Keratinocyte (primary cell): ENCODE measurements at regions not wholly inside any gene's neighbourhood (a gene's known extent, or its start where the extent isn't known, plus 50 kb on each side); places are given as distances from the start of the nearest gene placed in this dataset.

Source experiments
- DNase-seq: peaks from one replicate; pipeline ENCODE4 v3.0.0-alpha.2; 2011; ENCODE audit warnings: low read depth, missing footprints, low spot score
- FAIRE-seq: peaks from 2 replicates; lab custom pipeline; 2011; peaks lifted over from hg19 to GRCh38; lab: Jason Lieb, UNC
- H2AFZ ChIP-seq: 2 replicates; pipeline ENCODE4 v1.6.0; 2012; ENCODE audit warnings: low read length, control low read depth, inconsistent platforms; ENCODE audit not compliant: control insufficient read depth
- H3K27ac ChIP-seq: 2 replicates; pipeline ENCODE4 v1.5.1; 2011; ENCODE audit warnings: low read length; ENCODE audit not compliant: control insufficient read depth, insufficient read depth
- H3K27me3 ChIP-seq: 3 replicates; pipeline ENCODE4 v1.6.0; 2011; ENCODE audit warnings: low read length; ENCODE audit not compliant: control insufficient read depth, insufficient read depth; ENCODE audit errors: extremely low read depth
- H3K36me3 ChIP-seq, 2 experiments: 2 replicates in 1 of 2; 3 replicates in 1 of 2; pipeline ENCODE4 v1.5.1; 2011; ENCODE audit warnings: low read length in 2 of 2, mild to moderate bottlenecking in 1 of 2; ENCODE audit not compliant: control insufficient read depth in 2 of 2, insufficient read depth in 2 of 2; ENCODE audit errors: extremely low read depth in 1 of 2
- H3K4me1 ChIP-seq: 3 replicates; pipeline ENCODE4 v1.5.1; 2011; ENCODE audit warnings: low read length; ENCODE audit not compliant: control insufficient read depth, insufficient read depth; ENCODE audit errors: extremely low read depth
- H3K4me2 ChIP-seq: 3 replicates; pipeline ENCODE4 v1.6.0; 2011; ENCODE audit warnings: low read depth, low read length; ENCODE audit not compliant: control insufficient read depth, insufficient read depth; ENCODE audit errors: extremely low read depth
- H3K4me3 ChIP-seq, 3 experiments: fragments of 200-600 bp in 1 of 3; sonication (generic) in 1 of 3; 2 replicates in 2 of 3; 3 replicates in 1 of 3; pipeline ENCODE4 v1.5.1; 2011 to 2016; ENCODE audit warnings: low read length in 3 of 3, mild to moderate bottlenecking in 3 of 3, control low read depth in 2 of 3, inconsistent platforms in 1 of 3, low read depth in 1 of 3, mixed read lengths in 1 of 3, mixed run types in 1 of 3, moderate library complexity in 1 of 3; ENCODE audit not compliant: control insufficient read depth in 2 of 3, insufficient read depth in 2 of 3; ENCODE audit errors: extremely low read depth in 1 of 3
- H3K79me2 ChIP-seq: 2 replicates; pipeline ENCODE4 v1.6.0; 2012; ENCODE audit warnings: low read length; ENCODE audit not compliant: control insufficient read depth, insufficient read depth
- H3K9ac ChIP-seq: 3 replicates; pipeline ENCODE4 v1.6.0; 2011; ENCODE audit warnings: low read length; ENCODE audit not compliant: control insufficient read depth, insufficient read depth; ENCODE audit errors: extremely low read depth
- H3K9me1 ChIP-seq: 3 replicates; pipeline ENCODE4 v1.6.0; 2011; ENCODE audit warnings: low read length; ENCODE audit not compliant: control insufficient read depth, insufficient read depth; ENCODE audit errors: extremely low read depth
- H3K9me3 ChIP-seq: 2 replicates; pipeline ENCODE4 v1.5.1; 2012; ENCODE audit warnings: low read depth, low read length; ENCODE audit not compliant: control insufficient read depth
- H4K20me1 ChIP-seq: 3 replicates; pipeline ENCODE4 v1.6.0; 2011; ENCODE audit warnings: low read length; ENCODE audit not compliant: control insufficient read depth, insufficient read depth; ENCODE audit errors: extremely low read depth
- EZH2 ChIP-seq: IDR thresholded peaks from one replicate; pipeline ENCODE4 v1.6.1; 2012; ENCODE audit warnings: inconsistent platforms, mild to moderate bottlenecking, low read length, moderate library complexity
- dilution Hi-C: fragments of 300-500 bp; cut with MboI; formaldehyde crosslinking; loops from one replicate; pipeline ENCODE4 v1.7.0; 2020; ENCODE audit warnings: low sequenced_read_pairs; ENCODE audit not compliant: extremely low pct_ligation_motif_present
- TF ChIP-seq, protein P1 (sequence below), 3 experiments: IDR thresholded peaks in 1 of 3; conservative IDR thresholded peaks in 1 of 3; optimal IDR thresholded peaks in 1 of 3; 2 replicates in 2 of 3; 3 replicates in 1 of 3; pipeline versions ENCODE3 to v1.5.1; 2011; ENCODE audit warnings: low read length in 3 of 3, mild to moderate bottlenecking in 3 of 3, moderate library complexity in 2 of 3, control low read depth in 1 of 3, inconsistent platforms in 1 of 3; ENCODE audit not compliant: insufficient read depth in 2 of 3; ENCODE audit errors: extremely low read depth in 1 of 3

DNA sequence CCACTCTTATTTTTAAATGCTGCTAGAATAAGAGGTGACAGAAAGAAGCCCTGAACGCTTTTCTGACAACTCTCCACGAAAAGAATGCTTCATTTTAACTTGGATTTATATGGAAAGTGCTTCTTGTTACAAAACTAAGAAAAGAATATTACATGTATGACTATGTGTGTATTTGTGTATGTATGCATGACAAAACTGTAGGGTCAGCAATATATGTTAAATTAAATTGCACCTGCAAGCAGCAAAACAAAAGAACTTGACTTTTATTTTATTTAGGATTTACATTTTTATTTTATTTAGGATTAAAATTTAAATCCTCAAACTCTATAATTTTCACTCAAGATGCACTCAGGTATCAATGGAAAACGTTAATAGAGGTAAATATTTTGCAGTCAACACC, 187.1 kb downstream of the NR4A2 start:
- FAIRE-seq (no peak), DNase-seq (no peak)
- H3K4me2 ChIP-seq, result no peak overlapping the region
- no peaks in the 10 kb centered on the region for H3K9me1 ChIP-seq
- H3K9me3 ChIP-seq, result no peaks in the 10 kb centered on the region
- H3K4me3 ChIP-seq, result no peak overlapping the region
- H3K36me3 ChIP-seq, result no peaks in the 10 kb centered on the region
- TF ChIP-seq EZH2, result no peak
- TF ChIP-seq, protein P1, sequence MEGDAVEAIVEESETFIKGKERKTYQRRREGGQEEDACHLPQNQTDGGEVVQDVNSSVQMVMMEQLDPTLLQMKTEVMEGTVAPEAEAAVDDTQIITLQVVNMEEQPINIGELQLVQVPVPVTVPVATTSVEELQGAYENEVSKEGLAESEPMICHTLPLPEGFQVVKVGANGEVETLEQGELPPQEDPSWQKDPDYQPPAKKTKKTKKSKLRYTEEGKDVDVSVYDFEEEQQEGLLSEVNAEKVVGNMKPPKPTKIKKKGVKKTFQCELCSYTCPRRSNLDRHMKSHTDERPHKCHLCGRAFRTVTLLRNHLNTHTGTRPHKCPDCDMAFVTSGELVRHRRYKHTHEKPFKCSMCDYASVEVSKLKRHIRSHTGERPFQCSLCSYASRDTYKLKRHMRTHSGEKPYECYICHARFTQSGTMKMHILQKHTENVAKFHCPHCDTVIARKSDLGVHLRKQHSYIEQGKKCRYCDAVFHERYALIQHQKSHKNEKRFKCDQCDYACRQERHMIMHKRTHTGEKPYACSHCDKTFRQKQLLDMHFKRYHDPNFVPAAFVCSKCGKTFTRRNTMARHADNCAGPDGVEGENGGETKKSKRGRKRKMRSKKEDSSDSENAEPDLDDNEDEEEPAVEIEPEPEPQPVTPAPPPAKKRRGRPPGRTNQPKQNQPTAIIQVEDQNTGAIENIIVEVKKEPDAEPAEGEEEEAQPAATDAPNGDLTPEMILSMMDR (optimal IDR thresholded peaks at IDR 0.05 in 1 of 3, IDR thresholded peaks at IDR 0.05 in 1 of 3, conservative IDR thresholded peaks at IDR 0.05 in 1 of 3; ENCODE audit: extremely low read depth in 1 of 3, insufficient read depth in 2 of 3, low read length in 3 of 3), result no peak
- no peaks in the 10 kb centered on the region for H3K79me2 ChIP-seq
- H4K20me1 ChIP-seq, result no peaks in the 10 kb centered on the region
- dilution Hi-C loops, result no loop called here
- no peak overlapping the region for H2AFZ ChIP-seq
- H3K4me1 ChIP-seq, result peaks cover 8% of the 10 kb centered on the region
- H3K9ac ChIP-seq, result no peak overlapping the region
- H3K27ac ChIP-seq, result no peak overlapping the region
- H3K27me3 ChIP-seq, result no peaks in the 10 kb centered on the region

DNA sequence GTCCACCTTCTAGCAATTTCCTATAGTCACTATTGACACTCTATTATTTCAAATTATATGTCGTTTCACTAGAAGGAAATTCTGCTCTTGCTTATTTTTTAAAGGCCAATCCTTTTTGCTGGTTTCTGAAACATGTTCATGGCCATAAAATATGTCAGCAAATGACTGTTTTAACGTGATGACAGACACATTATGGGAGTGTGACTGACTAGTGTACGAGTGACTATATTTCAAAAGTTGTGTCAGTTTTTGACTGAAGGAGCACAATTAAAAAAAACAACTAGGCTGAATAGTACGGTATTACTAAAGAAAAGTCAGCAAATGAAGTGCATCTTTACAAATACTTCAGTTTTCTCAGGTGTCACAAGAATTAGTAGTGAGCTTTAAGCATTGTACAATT, 196.0 kb downstream of the NR4A2 start:
- Histone ChIP-seq H2AFZ (no peak overlapping the region), H3K4me3 (no peak overlapping the region), H3K9me1 (no peaks in the 10 kb centered on the region), H3K4me1 (no peaks in the 10 kb centered on the region), H3K79me2 (no peaks in the 10 kb centered on the region), H4K20me1 (no peaks in the 10 kb centered on the region), H3K9me3 (no peaks in the 10 kb centered on the region), H3K36me3 (no peaks in the 10 kb centered on the region), H3K9ac (no peak overlapping the region), H3K4me2 (no peak overlapping the region), H3K27me3 (no peaks in the 10 kb centered on the region), H3K27ac (no peak overlapping the region)
- TF ChIP-seq, protein P1 (optimal IDR thresholded peaks at IDR 0.05 in 1 of 3, IDR thresholded peaks at IDR 0.05 in 1 of 3, conservative IDR thresholded peaks at IDR 0.05 in 1 of 3; ENCODE audit: extremely low read depth in 1 of 3, insufficient read depth in 2 of 3, low read length in 3 of 3), result no peak
- TF ChIP-seq EZH2, result no peak
- FAIRE-seq (no peak), DNase-seq (no peak)
- dilution Hi-C loops, result no loop called here
